ENCODE measurements at regions not wholly inside any gene's neighbourhood (a gene's known extent, or its start where the extent isn't known, plus 50 kb on each side); places are given as distances from the start of the nearest gene placed in this dataset.

- H3K36me3 ChIP-seq (ENCODE audit: insufficient read depth, low read length, poor library complexity, severe bottlenecking), result no peaks in the 10 kb centered on the region
- DNase-seq (ENCODE audit: low spot score), result no peak
- no peaks in the 10 kb centered on the region for H3K9me3 ChIP-seq (ENCODE audit: low read depth, low read length, poor library complexity, severe bottlenecking)
- H3K27me3 ChIP-seq (replicated peaks; ENCODE audit: insufficient read depth, low read depth, low read length, poor library complexity), result no peaks in the 10 kb centered on the region
- POLR2A ChIA-PET (ENCODE audit: low non-redundant PET), result no interaction called here
- H3K27ac ChIP-seq (ENCODE audit: low read depth, low read length, poor library complexity, severe bottlenecking), result no peak overlapping the region
- TF ChIP-seq EZH2 (IDR thresholded peaks at IDR 0.05; ENCODE audit: borderline replicate concordance, low read depth, low read length, poor library complexity, severe bottlenecking), result no peak
- no peak for TF ChIP-seq CTCF (conservative IDR thresholded peaks at IDR 0.05; ENCODE audit: low read depth, low read length)
- no peaks in the 10 kb centered on the region for H3K4me1 ChIP-seq (ENCODE audit: insufficient read depth, low read length, poor library complexity, severe bottlenecking)
- H3K4me3 ChIP-seq (ENCODE audit: low read depth, low read length, poor library complexity, severe bottlenecking), result no peak overlapping the region
- intact Hi-C loops (cut with micrococcal nuclease; ENCODE audit: unreplicated experiment), result no loop called here
- CTCF ChIA-PET, result no interaction called here
- no TSS peak for BruUV-seq (replicated peaks)
Measured at GRCh38 chr10:47090042-47090441, 178.8 kb downstream of the PTPN20 start.

GRCh38 chr10:47090903-47091302 lies 179.7 kb downstream of the PTPN20 start:
- no peaks in the 10 kb centered on the region for H3K36me3 ChIP-seq (ENCODE audit: insufficient read depth, low read length, poor library complexity, severe bottlenecking)
- no TSS peak for BruUV-seq (replicated peaks)
- intact Hi-C loops (cut with micrococcal nuclease; ENCODE audit: unreplicated experiment), result no loop called here
- peak; percentile 32 for DNase-seq (ENCODE audit: low spot score)
- POLR2A ChIA-PET (ENCODE audit: low non-redundant PET), result no interaction called here
- no peak for TF ChIP-seq CTCF (conservative IDR thresholded peaks at IDR 0.05; ENCODE audit: low read depth, low read length)
- no peak for TF ChIP-seq EZH2 (IDR thresholded peaks at IDR 0.05; ENCODE audit: borderline replicate concordance, low read depth, low read length, poor library complexity, severe bottlenecking)
- CTCF ChIA-PET, result no interaction called here
- H3K9me3 ChIP-seq (ENCODE audit: low read depth, low read length, poor library complexity, severe bottlenecking), result no peaks in the 10 kb centered on the region
- no peak overlapping the region for H3K4me3 ChIP-seq (ENCODE audit: low read depth, low read length, poor library complexity, severe bottlenecking)
- H3K27me3 ChIP-seq (replicated peaks; ENCODE audit: insufficient read depth, low read depth, low read length, poor library complexity), result no peaks in the 10 kb centered on the region
- no peak overlapping the region for H3K27ac ChIP-seq (ENCODE audit: low read depth, low read length, poor library complexity, severe bottlenecking)
- no peaks in the 10 kb centered on the region for H3K4me1 ChIP-seq (ENCODE audit: insufficient read depth, low read length, poor library complexity, severe bottlenecking)

- no peaks in the 10 kb centered on the region for H3K9me3 ChIP-seq (ENCODE audit: low read depth, low read length, poor library complexity, severe bottlenecking)
- H3K4me1 ChIP-seq (ENCODE audit: insufficient read depth, low read length, poor library complexity, severe bottlenecking), result no peaks in the 10 kb centered on the region
- ChIA-PET CTCF (no interaction called here), POLR2A (ENCODE audit: low non-redundant PET) (no interaction called here)
- no peak overlapping the region for H3K4me3 ChIP-seq (ENCODE audit: low read depth, low read length, poor library complexity, severe bottlenecking)
- no peak overlapping the region for H3K27ac ChIP-seq (ENCODE audit: low read depth, low read length, poor library complexity, severe bottlenecking)
- H3K36me3 ChIP-seq (ENCODE audit: insufficient read depth, low read length, poor library complexity, severe bottlenecking), result no peaks in the 10 kb centered on the region
- TF ChIP-seq CTCF (conservative IDR thresholded peaks at IDR 0.05; ENCODE audit: low read depth, low read length) (no peak), EZH2 (IDR thresholded peaks at IDR 0.05; ENCODE audit: borderline replicate concordance, low read depth, low read length, poor library complexity, severe bottlenecking) (no peak)
- intact Hi-C loops (cut with micrococcal nuclease; ENCODE audit: unreplicated experiment), result no loop called here
- no peak for DNase-seq (ENCODE audit: low spot score)
- BruUV-seq (replicated peaks), result no TSS peak
- H3K27me3 ChIP-seq (replicated peaks; ENCODE audit: insufficient read depth, low read depth, low read length, poor library complexity), result no peaks in the 10 kb centered on the region
Measured at GRCh38 chr10:47091421-47091820, 180.2 kb downstream of the PTPN20 start.
